ENCODE measurements at regions not wholly inside any gene's neighbourhood (a gene's known extent, or its start where the extent isn't known, plus 50 kb on each side); places are given as distances from the start of the nearest gene placed in this dataset.

- CTCF ChIA-PET, result interaction anchor here (1.6 kb wide), 1 partner anchor 12 kb away, joined by 9 read pairs; no protein-coding TSS in a partner anchor
Measured at GRCh38 chr11:92329137-92329536, 104.5 kb downstream of the FAT3 start.

GRCh38 chr11:92329646-92330045 lies 105.0 kb downstream of the FAT3 start:
- no peak for DNase-seq (ENCODE audit: extremely low spot score)
- POLR2A ChIA-PET, result no interaction called here
- CTCF ChIA-PET, result interaction anchor here (1.5 to 1.6 kb wide), 2 partner anchors 11 to 20 kb away, joined by 3 to 9 read pairs; no protein-coding TSS in a partner anchor
- TF ChIP-seq, protein P1, sequence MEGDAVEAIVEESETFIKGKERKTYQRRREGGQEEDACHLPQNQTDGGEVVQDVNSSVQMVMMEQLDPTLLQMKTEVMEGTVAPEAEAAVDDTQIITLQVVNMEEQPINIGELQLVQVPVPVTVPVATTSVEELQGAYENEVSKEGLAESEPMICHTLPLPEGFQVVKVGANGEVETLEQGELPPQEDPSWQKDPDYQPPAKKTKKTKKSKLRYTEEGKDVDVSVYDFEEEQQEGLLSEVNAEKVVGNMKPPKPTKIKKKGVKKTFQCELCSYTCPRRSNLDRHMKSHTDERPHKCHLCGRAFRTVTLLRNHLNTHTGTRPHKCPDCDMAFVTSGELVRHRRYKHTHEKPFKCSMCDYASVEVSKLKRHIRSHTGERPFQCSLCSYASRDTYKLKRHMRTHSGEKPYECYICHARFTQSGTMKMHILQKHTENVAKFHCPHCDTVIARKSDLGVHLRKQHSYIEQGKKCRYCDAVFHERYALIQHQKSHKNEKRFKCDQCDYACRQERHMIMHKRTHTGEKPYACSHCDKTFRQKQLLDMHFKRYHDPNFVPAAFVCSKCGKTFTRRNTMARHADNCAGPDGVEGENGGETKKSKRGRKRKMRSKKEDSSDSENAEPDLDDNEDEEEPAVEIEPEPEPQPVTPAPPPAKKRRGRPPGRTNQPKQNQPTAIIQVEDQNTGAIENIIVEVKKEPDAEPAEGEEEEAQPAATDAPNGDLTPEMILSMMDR (IDR thresholded peaks at IDR 0.05; ENCODE audit: control extremely low read depth, extremely low read depth, low read depth, missing control alignments), result no peak

More at GRCh38 chr11:92329137-92329536, 104.5 kb downstream of the FAT3 start:
- TF ChIP-seq, protein P1 (IDR thresholded peaks at IDR 0.05; ENCODE audit: control extremely low read depth, extremely low read depth, low read depth, missing control alignments), result no peak
- DNase-seq (ENCODE audit: extremely low spot score), result no peak
- POLR2A ChIA-PET, result no interaction called here

DNA sequence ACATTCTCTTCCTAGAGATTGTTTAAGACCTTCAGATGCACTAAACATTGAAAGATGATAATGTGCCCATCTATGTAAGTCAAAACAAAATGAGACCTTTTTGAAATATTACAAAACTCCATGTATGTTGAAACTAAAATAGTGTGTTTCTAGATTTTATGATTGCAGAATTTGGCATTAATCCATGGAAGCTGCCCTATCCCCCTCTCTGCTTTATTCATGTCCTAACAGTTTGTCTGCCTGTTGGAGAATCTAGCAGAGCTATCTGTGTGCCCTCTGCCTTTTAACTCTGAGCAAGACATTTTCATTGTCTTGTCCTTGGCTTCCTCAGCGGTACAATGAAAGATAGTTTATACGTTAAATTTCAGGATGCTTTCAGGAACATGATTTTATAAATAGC lies 105.5 kb downstream of the FAT3 start:
- ChIA-PET POLR2A (no interaction called here), CTCF (interaction anchor here (1.5 to 1.6 kb wide), 2 partner anchors 11 to 20 kb away, joined by 3 to 9 read pairs; no protein-coding TSS in a partner anchor)
- TF ChIP-seq, protein P1 (IDR thresholded peaks at IDR 0.05; ENCODE audit: control extremely low read depth, extremely low read depth, low read depth, missing control alignments), result no peak
- DNase-seq (ENCODE audit: extremely low spot score), result no peak

DNA sequence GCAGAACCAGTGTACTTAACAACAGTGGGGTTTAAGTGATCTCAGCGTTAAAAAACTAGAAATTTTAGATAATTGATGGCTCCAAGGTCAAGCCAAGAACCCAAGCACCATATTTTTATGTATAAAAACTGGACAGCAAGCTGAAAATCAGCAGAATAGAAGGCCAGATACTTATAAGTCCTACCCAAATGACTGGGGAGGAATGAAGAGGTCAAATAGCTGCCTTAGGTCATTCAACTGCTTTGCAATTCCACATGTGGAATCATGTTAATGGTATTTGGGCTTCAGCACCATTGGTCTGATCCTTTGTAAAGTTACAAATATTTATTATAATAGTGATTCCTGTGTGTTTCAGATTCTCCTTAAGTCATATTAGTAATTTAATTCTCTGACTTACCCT lies 108.4 kb downstream of the FAT3 start:
- DNase-seq (ENCODE audit: extremely low spot score), result no peak
- ChIA-PET POLR2A (no interaction called here), CTCF (no interaction called here)
- TF ChIP-seq, protein P1 (IDR thresholded peaks at IDR 0.05; ENCODE audit: control extremely low read depth, extremely low read depth, low read depth, missing control alignments), result no peak

GRCh38 chr11:92340839-92341238 lies 116.2 kb downstream of the FAT3 start:
- ChIA-PET POLR2A (no interaction called here), CTCF (interaction anchor here (1.1 to 1.9 kb wide), 4 partner anchors 11 to 23 kb away, joined by 3 to 9 read pairs (median 4); no protein-coding TSS in a partner anchor)
- TF ChIP-seq, protein P1 (IDR thresholded peaks at IDR 0.05; ENCODE audit: control extremely low read depth, extremely low read depth, low read depth, missing control alignments), result peak; percentile 16
- DNase-seq (ENCODE audit: extremely low spot score), result peak; percentile 11

DNA sequence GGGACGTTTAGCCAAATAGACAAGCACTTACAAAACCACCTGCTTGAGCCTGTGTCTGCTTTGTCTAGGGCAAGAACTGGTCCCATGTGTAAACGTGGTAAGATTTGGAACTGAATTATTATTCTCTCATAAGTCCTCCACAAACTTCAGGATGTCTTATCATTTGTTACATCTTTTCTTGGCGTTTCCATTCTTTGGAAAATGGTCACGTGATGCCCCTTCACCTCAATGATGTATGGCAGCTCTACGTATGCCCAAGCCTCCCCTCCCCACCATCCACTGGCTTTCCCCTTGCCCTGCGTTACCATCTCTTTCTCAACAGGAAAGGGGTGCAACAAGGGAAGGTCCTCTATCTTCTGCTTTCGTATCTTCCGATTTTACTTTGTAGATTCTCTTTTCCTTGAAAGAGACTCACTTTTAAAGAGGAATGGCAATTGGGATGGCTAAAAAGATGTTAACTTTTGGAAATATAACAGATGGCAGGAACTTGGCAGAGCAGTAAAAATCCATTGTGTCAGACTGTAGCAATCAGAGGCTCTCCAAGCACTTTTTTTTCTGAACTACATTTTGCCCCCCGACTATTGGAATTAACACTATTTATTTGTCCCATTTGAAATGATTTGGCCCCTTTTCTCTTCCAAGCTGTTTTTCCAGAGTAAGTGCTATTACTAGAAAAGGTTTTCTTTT lies 117.6 kb downstream of the FAT3 start:
- POLR2A ChIA-PET, result no interaction called here
- TF ChIP-seq, protein P1 (IDR thresholded peaks at IDR 0.05; ENCODE audit: control extremely low read depth, extremely low read depth, low read depth, missing control alignments), result no peak
- CTCF ChIA-PET, result interaction anchor here (1.6 to 1.9 kb wide), 2 partner anchors 15 to 19 kb away, joined by 3 to 5 read pairs; no protein-coding TSS in a partner anchor
- DNase-seq (ENCODE audit: extremely low spot score), result no peak
